Tibial artery (tissue), 4 donors: ENCODE measurements at regions not wholly inside any gene's neighbourhood (a gene's known extent, or its start where the extent isn't known, plus 50 kb on each side); places are given as distances from the start of the nearest gene placed in this dataset.

Source experiments
- DNase-seq, 2 donors: peaks; one replicate each; pipeline ENCODE4 v3.0.0-alpha.2; 2019
- H3K27ac ChIP-seq, 2 donors: fragments of 200-600 bp; sonication (generic) in 1 of 2; 1 replicate in 1 of 2; 2 replicates in 1 of 2; pipeline ENCODE4 v1.5.1; 2018 to 2019; ENCODE audit warnings: mild to moderate bottlenecking in 1 of 2
- H3K27me3 ChIP-seq, 2 donors: fragments of 200-600 bp; sonication (generic) in 1 of 2; one replicate each; pipeline versions ENCODE4 v1.5.1 to v1.6.0; 2016 to 2019
- H3K36me3 ChIP-seq, 3 donors: fragments of 200-600 bp; sonication (generic) in 2 of 3; one replicate each; pipeline ENCODE4 v1.5.1; 2016 to 2019; ENCODE audit warnings: mild to moderate bottlenecking in 2 of 3
- H3K4me1 ChIP-seq, 4 donors: fragments of 200-600 bp; sonication (generic) in 2 of 4; 1 replicate in 3 of 4; 2 replicates in 1 of 4; pipeline ENCODE4 v1.5.1; 2016 to 2019
- H3K4me3 ChIP-seq, 2 donors: fragments of 200-600 bp; sonication (generic) in 1 of 2; 1 replicate in 1 of 2; 2 replicates in 1 of 2; pipeline ENCODE4 v1.5.1; 2018 to 2019; ENCODE audit warnings: mild to moderate bottlenecking in 2 of 2
- H3K9me3 ChIP-seq, 3 donors: fragments of 200-600 bp; sonication (generic) in 1 of 3; one replicate each; pipeline ENCODE4 v1.5.1; 2016 to 2019
- CTCF ChIP-seq, 2 experiments: fragments of 200-600 bp in 1 of 2; fragments of 450-650 bp in 1 of 2; IDR thresholded peaks; one replicate each; pipeline ENCODE4 v1.5.1; 2017 to 2019; ENCODE audit warnings: antibody characterized with exemption in 2 of 2, mild to moderate bottlenecking in 1 of 2, moderate library complexity in 1 of 2
- intact Hi-C: fragments of 100-400 bp; cut with DNase I; formaldehyde crosslinking; loops from one replicate; pipeline ENCODE4 v1.15.0; 2023; ENCODE audit warnings: low total_unique reads

- H3K4me3 ChIP-seq: no peak overlapping the region
- intact Hi-C loops: no loop called here
- H3K27me3 ChIP-seq: no peaks in the 10 kb centered on the region
- no peaks in the 10 kb centered on the region for H3K9me3 ChIP-seq
- H3K36me3 ChIP-seq: no peaks in the 10 kb centered on the region
- H3K27ac ChIP-seq: no peak overlapping the region
- H3K4me1 ChIP-seq: peaks cover 0 to 14% (median 5%) of the 10 kb centered on the region in 4 donors
- DNase-seq: no peak
- no peak for TF ChIP-seq CTCF (IDR thresholded peaks at IDR 0.05)
Observed at GRCh38 chr16:85455534-85455933, 157.6 kb upstream of the GSE1 start.

DNA sequence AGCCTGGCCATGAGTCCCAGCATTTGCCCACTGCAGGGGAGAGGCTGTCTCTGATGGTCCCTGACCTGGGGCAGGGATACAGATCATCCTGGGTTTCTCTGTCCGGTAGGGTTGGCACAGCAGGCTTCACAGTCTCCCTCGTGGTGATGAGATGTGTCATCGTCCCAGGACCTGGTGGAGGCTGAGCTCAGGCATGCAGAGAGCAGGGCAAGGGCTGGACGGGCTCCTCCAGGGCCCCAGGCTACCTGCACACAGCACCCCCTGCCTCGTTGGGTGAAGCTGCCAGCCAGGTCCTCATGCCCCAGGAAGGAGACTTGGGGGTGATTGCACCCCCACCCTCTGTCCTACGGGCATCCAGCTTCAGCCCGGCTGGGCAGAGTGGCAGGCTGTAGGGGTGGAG lies 155.8 kb upstream of the GSE1 start:
- Histone ChIP-seq H3K27ac (no peak overlapping the region), H3K27me3 (peaks cover 0 to 4% of the 10 kb centered on the region in 2 donors), H3K36me3 (no peaks in the 10 kb centered on the region), H3K4me1 (peaks cover 0 to 32% (median 18%) of the 10 kb centered on the region in 4 donors), H3K4me3 (no peak overlapping the region), H3K9me3 (no peaks in the 10 kb centered on the region)
- DNase-seq: no peak
- no peak for TF ChIP-seq CTCF (IDR thresholded peaks at IDR 0.05)
- intact Hi-C loops: no loop called here

GRCh38 chr16:85458968-85459367 lies 154.2 kb upstream of the GSE1 start:
- Histone ChIP-seq H3K27me3 (peaks cover 0 to 17% of the 10 kb centered on the region in 2 donors), H3K27ac (no peak overlapping the region), H3K4me1 (peaks cover 0 to 41% (median 28%) of the 10 kb centered on the region in 4 donors), H3K36me3 (no peaks in the 10 kb centered on the region), H3K9me3 (no peaks in the 10 kb centered on the region), H3K4me3 (no peak overlapping the region)
- DNase-seq: no peak
- intact Hi-C loops: no loop called here
- TF ChIP-seq CTCF (IDR thresholded peaks at IDR 0.05): no peak

DNA sequence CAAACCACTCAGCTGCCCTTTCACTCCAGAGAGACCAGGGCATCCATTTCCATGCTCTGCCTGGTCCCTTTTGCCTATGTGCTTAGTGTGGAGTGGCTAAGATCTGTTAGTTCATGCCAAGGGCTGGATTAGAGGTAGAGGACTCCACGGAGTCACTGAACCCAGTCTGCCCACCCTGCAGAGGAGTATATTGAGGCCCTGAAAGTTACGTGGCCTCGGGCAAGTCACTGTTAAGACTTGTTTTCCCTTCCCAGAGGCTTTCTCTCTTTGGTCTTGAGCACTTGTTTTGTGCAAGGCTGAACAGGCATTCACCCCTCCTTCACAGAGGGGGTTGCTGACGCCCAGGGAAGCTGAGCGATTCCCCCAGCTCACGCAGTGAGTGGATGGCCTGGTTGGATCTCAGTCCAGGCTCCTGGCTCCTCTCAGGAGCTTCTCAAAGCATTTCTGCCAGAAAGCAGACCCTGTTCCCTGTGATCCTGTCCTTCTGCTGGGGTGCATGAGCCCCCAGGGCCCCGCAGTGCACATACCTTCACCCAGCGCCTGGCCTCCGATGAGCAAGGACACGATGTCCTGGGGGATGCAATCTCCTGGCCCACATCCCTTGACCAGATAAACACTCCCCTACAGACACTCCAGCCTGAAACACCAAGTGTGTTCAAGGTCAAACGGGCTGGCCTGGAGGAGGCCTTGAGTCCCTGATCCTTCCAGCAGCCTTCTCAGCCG lies 153.4 kb upstream of the GSE1 start:
- intact Hi-C loops: no loop called here
- Histone ChIP-seq H3K4me3 (no peak overlapping the region), H3K4me1 (peaks cover 0 to 41% (median 28%) of the 10 kb centered on the region in 4 donors), H3K36me3 (no peaks in the 10 kb centered on the region), H3K27me3 (peaks cover 0 to 21% of the 10 kb centered on the region in 2 donors), H3K27ac (no peak overlapping the region), H3K9me3 (no peaks in the 10 kb centered on the region)
- TF ChIP-seq CTCF (IDR thresholded peaks at IDR 0.05): no peak
- peak in 1 of 2 donors; percentile 70 for DNase-seq

DNA sequence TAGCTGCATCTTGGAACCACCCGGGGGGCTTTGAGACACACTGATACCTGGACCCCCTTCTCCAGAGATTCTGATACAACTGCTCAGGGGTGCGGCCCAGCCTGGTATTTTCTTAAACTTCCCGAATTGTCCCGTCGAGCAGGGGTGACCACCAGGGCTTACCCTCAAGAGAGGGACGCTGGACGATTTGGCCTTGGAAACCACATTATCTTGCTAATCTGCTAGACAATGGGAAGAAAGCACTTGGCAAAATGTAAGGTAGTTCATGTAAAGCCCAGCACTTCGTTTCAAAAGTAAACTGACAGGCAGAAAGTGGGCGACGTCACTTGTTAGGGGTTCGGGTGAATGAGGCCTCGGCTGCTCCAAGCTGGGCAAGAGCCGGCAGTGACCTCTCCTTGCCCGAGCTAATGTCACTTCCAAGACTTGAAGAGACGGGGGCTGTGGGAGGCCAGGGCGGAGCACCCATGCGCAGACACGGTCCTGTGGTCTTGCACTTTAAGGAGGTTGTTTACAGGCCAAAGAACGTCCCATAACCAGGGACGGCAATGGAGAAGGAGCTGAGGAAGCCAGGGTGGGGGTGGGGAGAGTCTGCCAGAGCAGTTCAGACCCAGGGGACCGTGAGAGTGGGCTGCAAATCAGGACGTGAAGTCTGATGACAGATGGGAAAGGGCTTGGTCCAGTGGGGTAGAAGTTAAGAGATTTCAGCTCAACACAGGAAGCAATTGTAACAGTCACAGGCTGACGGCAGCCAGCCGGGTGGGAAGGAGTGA lies 152.7 kb upstream of the GSE1 start:
- Histone ChIP-seq H3K9me3 (no peaks in the 10 kb centered on the region), H3K4me1 (peaks cover 0 to 41% (median 28%) of the 10 kb centered on the region in 4 donors), H3K27ac (no peak overlapping the region), H3K27me3 (peaks cover 0 to 28% of the 10 kb centered on the region in 2 donors), H3K36me3 (no peaks in the 10 kb centered on the region), H3K4me3 (no peak overlapping the region)
- intact Hi-C loops: no loop called here
- no peak for DNase-seq
- no peak for TF ChIP-seq CTCF (IDR thresholded peaks at IDR 0.05)
